Esophagus muscularis mucosa (tissue), 4 donors: ENCODE measurements at regions not wholly inside any gene's neighbourhood (a gene's known extent, or its start where the extent isn't known, plus 50 kb on each side); places are given as distances from the start of the nearest gene placed in this dataset.

Experiments
- DNase-seq: peaks from one replicate; pipeline ENCODE4 v3.0.0-alpha.2; 2017; ENCODE audit errors: extremely low spot score
- H3K27ac ChIP-seq, 4 donors: fragments of 200-600 bp; sonication (generic); replicated peaks in 1 of 4; 1 replicate in 3 of 4; 2 replicates in 1 of 4; pipeline ENCODE4 v1.5.1; 2016 to 2019; ENCODE audit warnings: mild to moderate bottlenecking in 1 of 4
- H3K27me3 ChIP-seq, 4 donors: fragments of 200-600 bp; sonication (generic); one replicate each; pipeline versions ENCODE4 v1.5.1 to v1.6.0; 2016 to 2019
- H3K36me3 ChIP-seq, 4 donors: fragments of 200-600 bp; sonication (generic); one replicate each; pipeline ENCODE4 v1.5.1; 2016 to 2019
- H3K4me1 ChIP-seq, 4 donors: fragments of 200-600 bp; sonication (generic); one replicate each; pipeline ENCODE4 v1.5.1; 2016 to 2019
- H3K4me3 ChIP-seq, 4 donors: fragments of 200-600 bp; sonication (generic); 1 replicate in 2 of 4; 2 replicates in 2 of 4; pipeline ENCODE4 v1.5.1; 2016 to 2019; ENCODE audit warnings: mild to moderate bottlenecking in 4 of 4, moderate library complexity in 1 of 4
- H3K9me3 ChIP-seq, 4 donors: fragments of 200-600 bp; sonication (generic); 1 replicate in 3 of 4; 2 replicates in 1 of 4; pipeline ENCODE4 v1.5.1; 2016 to 2019
- CTCF ChIP-seq, 3 experiments: fragments of 200-600 bp in 2 of 3; fragments of 450-650 bp in 1 of 3; sonication (generic) in 2 of 3; IDR thresholded peaks; one replicate each; pipeline ENCODE4 v1.5.1; 2017 to 2019; ENCODE audit warnings: antibody characterized with exemption in 3 of 3, mild to moderate bottlenecking in 2 of 3, moderate library complexity in 1 of 3
- EP300 ChIP-seq: sonication (generic); formaldehyde crosslinking; IDR thresholded peaks from one replicate; pipeline ENCODE4 v1.6.1; 2017; ENCODE audit warnings: antibody characterized with exemption
- POLR2A ChIP-seq: fragments of 450-650 bp; IDR thresholded peaks from one replicate; pipeline ENCODE4 v1.6.1; 2017; ENCODE audit warnings: antibody characterized with exemption, moderate library complexity, mild to moderate bottlenecking, low read depth
- POLR2AphosphoS5 ChIP-seq, 2 donors: sonication (generic); formaldehyde crosslinking; IDR thresholded peaks; one replicate each; pipeline ENCODE4 v1.6.1; 2017; ENCODE audit warnings: antibody characterized with exemption in 2 of 2
- WGBS: methylation state at CpG from one replicate; pipeline ENCODE4 v1.1.5; 2018; 5-methylcytosine and 5-hydroxymethylcytosine counted together
- intact Hi-C: fragments of 100-400 bp; cut with DNase I; formaldehyde crosslinking; loops from one replicate; pipeline ENCODE4 v1.15.1; 2023

DNA sequence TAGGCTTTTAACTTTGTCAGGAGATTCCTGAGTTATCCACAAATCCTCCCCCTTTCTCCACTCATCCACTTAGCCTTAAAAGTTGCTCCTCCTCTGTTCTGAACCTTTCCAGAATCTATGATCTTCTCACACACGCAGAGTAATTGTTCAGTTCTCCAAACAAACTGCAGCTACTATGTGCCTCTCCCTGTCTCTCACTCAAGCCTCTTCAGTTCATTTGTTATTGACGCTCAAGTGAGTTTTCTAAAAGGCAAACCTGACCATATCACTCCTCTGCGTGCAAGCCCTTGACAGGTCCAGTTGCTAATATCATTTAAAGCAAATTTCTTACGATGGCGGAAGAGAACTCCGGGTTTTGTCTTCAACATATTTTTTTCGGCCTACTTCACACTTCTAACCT lies 1169.7 kb upstream of the TENM4 start:
- WGBS, result 83% methylated on average over 7 of the region's 7 CpGs
- Histone ChIP-seq H3K4me1 (no peaks in the 10 kb centered on the region), H3K27me3 (no peaks in the 10 kb centered on the region), H3K36me3 (no peaks in the 10 kb centered on the region), H3K4me3 (no peak overlapping the region), H3K9me3 (no peaks in the 10 kb centered on the region), H3K27ac (no peak overlapping the region)
- intact Hi-C loops, result no loop called here
- no peak for TF ChIP-seq CTCF (IDR thresholded peaks at IDR 0.05)
- no peak for DNase-seq

DNA sequence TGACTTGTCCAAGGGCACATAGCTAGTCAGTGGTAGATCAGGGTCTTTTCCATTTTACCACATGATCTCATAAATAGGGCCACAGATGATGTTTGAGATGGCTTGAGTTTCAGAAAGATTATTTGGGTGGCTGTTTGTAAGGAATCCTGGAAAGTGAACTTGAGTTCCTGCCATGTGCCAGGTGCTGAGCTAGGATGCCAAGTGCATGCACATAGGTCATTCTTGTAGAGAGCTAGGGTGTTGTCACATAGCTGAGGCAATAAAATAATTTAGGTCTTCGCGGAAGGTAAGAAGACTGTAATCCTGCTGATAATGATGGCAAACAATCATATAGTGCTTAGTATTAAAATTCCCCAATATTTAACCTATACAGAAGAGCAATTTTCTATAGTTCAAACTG lies 1162.6 kb upstream of the TENM4 start:
- intact Hi-C loops, result no loop called here
- TF ChIP-seq POLR2AphosphoS5 (IDR thresholded peaks at IDR 0.05) (no peak), POLR2A (no peak), CTCF (IDR thresholded peaks at IDR 0.05) (no peak), EP300 (no peak)
- Histone ChIP-seq H3K36me3 (no peaks in the 10 kb centered on the region), H3K4me3 (no peak overlapping the region), H3K9me3 (no peaks in the 10 kb centered on the region), H3K27me3 (no peaks in the 10 kb centered on the region), H3K27ac (no peak overlapping the region), H3K4me1 (no peaks in the 10 kb centered on the region)
- WGBS, result 83% methylated on average over 2 of the region's 2 CpGs
- DNase-seq, result no peak

GRCh38 chr11:80598905-80599304 lies 1158.1 kb upstream of the TENM4 start:
- TF ChIP-seq POLR2AphosphoS5 (IDR thresholded peaks at IDR 0.05) (no peak), POLR2A (no peak), EP300 (no peak), CTCF (IDR thresholded peaks at IDR 0.05) (no peak)
- H3K9me3 ChIP-seq, result no peaks in the 10 kb centered on the region
- intact Hi-C loops, result no loop called here
- H3K4me3 ChIP-seq, result no peak overlapping the region
- H3K27me3 ChIP-seq, result no peaks in the 10 kb centered on the region
- no peak for DNase-seq
- no peaks in the 10 kb centered on the region for H3K4me1 ChIP-seq
- no peaks in the 10 kb centered on the region for H3K36me3 ChIP-seq
- H3K27ac ChIP-seq, result no peak overlapping the region
- WGBS, result 86% methylated on average over 6 of the region's 6 CpGs

- Histone ChIP-seq H3K4me3 (no peak overlapping the region), H3K4me1 (no peaks in the 10 kb centered on the region), H3K36me3 (no peaks in the 10 kb centered on the region), H3K27me3 (no peaks in the 10 kb centered on the region), H3K9me3 (no peaks in the 10 kb centered on the region), H3K27ac (no peak overlapping the region)
- intact Hi-C loops, result no loop called here
- no peak for TF ChIP-seq EP300
- no peak for TF ChIP-seq POLR2A
- no peak for TF ChIP-seq POLR2AphosphoS5 (IDR thresholded peaks at IDR 0.05)
- no peak for TF ChIP-seq CTCF (IDR thresholded peaks at IDR 0.05)
- DNase-seq, result no peak
- WGBS, result 87% methylated on average over 3 of the region's 3 CpGs
These were observed 1155.5 kb upstream of the TENM4 start for GRCh38 chr11:80596291-80596810.

DNA sequence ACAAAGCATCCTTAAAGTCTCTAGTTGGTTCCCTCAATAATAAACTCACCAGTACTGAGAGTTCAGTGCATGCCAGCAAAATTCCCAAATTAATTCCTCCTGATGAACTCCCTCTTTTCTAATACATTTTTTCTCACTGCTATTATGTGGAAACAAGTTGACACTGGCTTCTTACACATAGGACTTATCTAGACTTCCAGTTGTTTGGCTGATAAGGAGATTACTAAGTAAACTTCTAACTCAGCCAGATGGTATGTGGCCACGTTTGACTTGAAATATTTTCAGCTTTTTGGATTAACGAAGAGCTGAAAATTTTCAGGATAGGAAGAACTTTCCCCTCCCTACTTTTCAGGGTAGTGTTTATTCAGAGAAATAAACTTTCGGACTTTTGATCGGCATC lies 1154.2 kb upstream of the TENM4 start:
- intact Hi-C loops, result no loop called here
- no peak overlapping the region for H3K4me3 ChIP-seq
- DNase-seq, result no peak

More for the DNA sequence above, 1154.2 kb upstream of the TENM4 start:
- no peak overlapping the region for H3K27ac ChIP-seq
- no peaks in the 10 kb centered on the region for H3K27me3 ChIP-seq
- 35% methylated on average over 4 of the region's 4 CpGs for WGBS
- no peaks in the 10 kb centered on the region for H3K4me1 ChIP-seq
- no peaks in the 10 kb centered on the region for H3K36me3 ChIP-seq
- no peaks in the 10 kb centered on the region for H3K9me3 ChIP-seq
- TF ChIP-seq CTCF (IDR thresholded peaks at IDR 0.05) (no peak), POLR2A (no peak), POLR2AphosphoS5 (IDR thresholded peaks at IDR 0.05) (no peak), EP300 (no peak)
